Neural crest cell (in vitro differentiated cells): ENCODE measurements at regions not wholly inside any gene's neighbourhood (a gene's known extent, or its start where the extent isn't known, plus 50 kb on each side); places are given as distances from the start of the nearest gene placed in this dataset.

Source experiments
- DNase-seq: peaks from one replicate; pipeline ENCODE4 v3.0.0; 2021; ENCODE audit warnings: low read depth, mixed read lengths, low spot score
- H3K27ac Mint-ChIP-seq: one replicate; pipeline ENCODE4 v1.8.0; 2021; ENCODE audit warnings: mild to moderate bottlenecking, mixed read lengths; ENCODE audit not compliant: unreplicated experiment
- H3K27me3 Mint-ChIP-seq: 2 replicates; pipeline ENCODE4 v1.8.0; 2021; ENCODE audit warnings: low read depth, mild to moderate bottlenecking, mixed read lengths
- H3K36me3 Mint-ChIP-seq: 2 replicates; pipeline ENCODE4 v1.8.0; 2021; ENCODE audit warnings: low read depth, mild to moderate bottlenecking, mixed read lengths
- H3K4me1 Mint-ChIP-seq: 2 replicates; pipeline ENCODE4 v1.8.0; 2021; ENCODE audit warnings: mixed read lengths
- H3K4me3 Mint-ChIP-seq: one replicate; pipeline ENCODE4 v1.8.0; 2021; ENCODE audit warnings: mild to moderate bottlenecking, mixed read lengths
- H3K9me3 Mint-ChIP-seq: 2 replicates; pipeline ENCODE4 v1.8.0; 2021; ENCODE audit warnings: mixed read lengths
- TF ChIP-seq, protein P1 (sequence below): fragments of 200-600 bp; sonication (generic); conservative IDR thresholded peaks from 2 replicates; pipeline ENCODE4 v1.5.0; 2021; ENCODE audit warnings: antibody characterized with exemption, mild to moderate bottlenecking

DNA sequence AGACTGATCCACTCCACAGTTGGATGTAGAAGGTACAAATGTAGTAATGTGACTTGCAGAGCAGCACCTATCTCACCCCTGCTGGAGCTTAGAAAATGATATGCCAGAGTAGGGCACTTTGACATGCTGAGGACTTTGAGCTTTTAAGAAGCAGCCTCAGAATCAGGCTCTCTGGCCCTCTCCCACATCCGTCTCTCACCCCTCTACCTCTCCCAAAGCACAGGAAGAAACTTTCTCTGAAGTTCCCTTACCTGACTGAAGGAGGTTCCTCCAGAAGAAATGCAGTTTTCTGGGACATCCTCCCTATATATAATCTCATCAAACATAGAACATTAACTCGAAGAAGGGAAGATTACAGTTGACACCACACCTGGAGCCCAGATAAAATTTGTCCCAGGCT, 98.4 kb upstream of the PEX5L start:
- Mint-ChIP-seq H3K27ac (no peak overlapping the region), H3K36me3 (no peaks in the 10 kb centered on the region), H3K4me3 (no peak overlapping the region), H3K4me1 (no peaks in the 10 kb centered on the region), H3K27me3 (no peaks in the 10 kb centered on the region), H3K9me3 (no peaks in the 10 kb centered on the region)
- no peak for DNase-seq
- TF ChIP-seq, protein P1, sequence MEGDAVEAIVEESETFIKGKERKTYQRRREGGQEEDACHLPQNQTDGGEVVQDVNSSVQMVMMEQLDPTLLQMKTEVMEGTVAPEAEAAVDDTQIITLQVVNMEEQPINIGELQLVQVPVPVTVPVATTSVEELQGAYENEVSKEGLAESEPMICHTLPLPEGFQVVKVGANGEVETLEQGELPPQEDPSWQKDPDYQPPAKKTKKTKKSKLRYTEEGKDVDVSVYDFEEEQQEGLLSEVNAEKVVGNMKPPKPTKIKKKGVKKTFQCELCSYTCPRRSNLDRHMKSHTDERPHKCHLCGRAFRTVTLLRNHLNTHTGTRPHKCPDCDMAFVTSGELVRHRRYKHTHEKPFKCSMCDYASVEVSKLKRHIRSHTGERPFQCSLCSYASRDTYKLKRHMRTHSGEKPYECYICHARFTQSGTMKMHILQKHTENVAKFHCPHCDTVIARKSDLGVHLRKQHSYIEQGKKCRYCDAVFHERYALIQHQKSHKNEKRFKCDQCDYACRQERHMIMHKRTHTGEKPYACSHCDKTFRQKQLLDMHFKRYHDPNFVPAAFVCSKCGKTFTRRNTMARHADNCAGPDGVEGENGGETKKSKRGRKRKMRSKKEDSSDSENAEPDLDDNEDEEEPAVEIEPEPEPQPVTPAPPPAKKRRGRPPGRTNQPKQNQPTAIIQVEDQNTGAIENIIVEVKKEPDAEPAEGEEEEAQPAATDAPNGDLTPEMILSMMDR = no peak

DNA sequence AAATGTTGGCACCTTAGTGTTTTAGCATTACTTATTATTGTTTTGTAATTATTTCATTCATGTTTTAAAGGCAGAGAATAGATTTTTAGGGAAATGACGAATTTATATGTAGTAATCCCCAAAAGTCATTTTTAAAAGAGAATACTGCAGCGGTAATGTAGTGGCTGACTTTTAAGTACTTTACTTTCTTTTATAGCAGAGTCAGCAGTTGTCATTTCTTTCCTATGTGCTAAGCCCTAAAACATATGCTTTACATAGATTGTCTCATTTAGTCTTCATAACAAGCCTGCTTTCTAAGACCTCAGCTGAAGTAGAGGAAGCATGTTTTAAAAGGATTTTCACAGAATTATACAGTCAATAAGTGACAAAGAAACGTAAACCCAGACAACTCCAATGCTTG, 102.1 kb upstream of the PEX5L start:
- DNase-seq = no peak
- H3K27ac Mint-ChIP-seq = no peak overlapping the region
- H3K4me1 Mint-ChIP-seq = no peaks in the 10 kb centered on the region
- H3K9me3 Mint-ChIP-seq = peaks cover 4% of the 10 kb centered on the region
- H3K27me3 Mint-ChIP-seq = no peaks in the 10 kb centered on the region
- H3K4me3 Mint-ChIP-seq = no peak overlapping the region
- no peaks in the 10 kb centered on the region for H3K36me3 Mint-ChIP-seq
- TF ChIP-seq, protein P1 = no peak

DNA sequence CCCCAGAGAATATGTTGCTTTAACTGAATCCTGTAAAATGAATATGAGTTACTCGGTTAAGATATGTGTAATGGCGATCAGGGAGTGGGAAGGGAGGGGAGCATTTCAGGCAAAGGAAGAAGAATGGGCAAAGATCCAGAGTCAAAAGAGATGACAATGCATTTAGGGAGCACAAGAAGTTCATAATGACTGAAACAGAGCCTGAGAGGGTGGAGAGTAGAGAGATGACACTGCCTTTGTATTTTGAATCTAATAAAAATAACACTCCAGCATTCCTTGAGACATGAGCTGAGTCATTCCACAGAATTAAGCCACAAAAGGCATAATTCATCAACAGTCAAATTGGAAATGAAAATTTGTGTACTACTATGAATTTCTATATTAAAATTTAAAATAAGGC, 105.3 kb upstream of the PEX5L start:
- no peaks in the 10 kb centered on the region for H3K27me3 Mint-ChIP-seq

DNA sequence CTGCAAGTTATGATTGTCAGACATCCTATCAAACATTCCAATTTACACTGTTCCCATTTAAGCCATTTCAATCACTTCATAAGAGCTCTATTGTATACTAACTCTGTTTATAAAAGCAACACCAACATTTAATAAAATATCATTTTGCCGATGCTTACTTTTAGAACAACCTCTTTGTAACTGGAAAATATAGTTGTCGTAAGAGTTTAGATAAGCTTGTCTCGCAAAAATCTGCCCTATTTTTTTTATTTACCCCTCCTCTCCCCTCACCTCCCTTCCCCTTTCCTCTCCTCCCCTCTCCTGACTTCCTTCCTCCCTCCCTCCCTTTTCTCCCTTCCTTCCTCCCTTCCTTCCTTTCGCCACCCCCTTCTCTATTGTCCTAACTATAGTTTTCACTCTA, 105.7 kb upstream of the PEX5L start:
- Mint-ChIP-seq H3K4me3 (no peak overlapping the region), H3K27ac (no peak overlapping the region), H3K36me3 (no peaks in the 10 kb centered on the region), H3K4me1 (no peaks in the 10 kb centered on the region), H3K9me3 (peaks cover 7% of the 10 kb centered on the region), H3K27me3 (no peaks in the 10 kb centered on the region)
- no peak for DNase-seq
- TF ChIP-seq, protein P1 = no peak

More for the DNA sequence above, 105.3 kb upstream of the PEX5L start:
- H3K9me3 Mint-ChIP-seq = peaks cover 7% of the 10 kb centered on the region
- no peaks in the 10 kb centered on the region for H3K36me3 Mint-ChIP-seq
- no peak overlapping the region for H3K27ac Mint-ChIP-seq
- no peak overlapping the region for H3K4me3 Mint-ChIP-seq
- TF ChIP-seq, protein P1 = no peak
- no peak for DNase-seq
- no peaks in the 10 kb centered on the region for H3K4me1 Mint-ChIP-seq

DNA sequence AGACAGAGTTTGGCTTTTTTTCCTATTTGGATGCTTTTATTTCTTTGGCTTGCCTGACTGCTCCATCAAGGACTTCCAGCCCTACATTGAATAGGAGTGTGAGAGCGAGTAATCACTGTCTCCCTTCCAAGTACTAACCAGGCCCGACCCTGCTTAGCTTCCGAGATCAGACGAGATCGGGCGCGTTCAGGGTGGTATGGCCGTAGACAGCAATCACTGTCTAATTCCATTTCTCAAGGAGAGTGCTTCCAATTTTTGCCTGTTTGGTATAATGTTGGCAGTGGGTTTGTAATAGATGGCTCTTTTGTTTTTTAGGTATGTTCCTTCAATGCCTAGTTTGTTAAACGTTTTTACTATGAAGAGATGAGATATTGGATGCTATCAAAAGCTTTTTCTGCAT, 125.0 kb upstream of the PEX5L start:
- H3K27me3 Mint-ChIP-seq = no peaks in the 10 kb centered on the region
- DNase-seq = no peak
- H3K27ac Mint-ChIP-seq = no peak overlapping the region
- no peaks in the 10 kb centered on the region for H3K4me1 Mint-ChIP-seq
- TF ChIP-seq, protein P1 = no peak
- H3K4me3 Mint-ChIP-seq = no peak overlapping the region
- peaks cover 10% of the 10 kb centered on the region for H3K9me3 Mint-ChIP-seq
- peaks cover 8% of the 10 kb centered on the region for H3K36me3 Mint-ChIP-seq

DNA sequence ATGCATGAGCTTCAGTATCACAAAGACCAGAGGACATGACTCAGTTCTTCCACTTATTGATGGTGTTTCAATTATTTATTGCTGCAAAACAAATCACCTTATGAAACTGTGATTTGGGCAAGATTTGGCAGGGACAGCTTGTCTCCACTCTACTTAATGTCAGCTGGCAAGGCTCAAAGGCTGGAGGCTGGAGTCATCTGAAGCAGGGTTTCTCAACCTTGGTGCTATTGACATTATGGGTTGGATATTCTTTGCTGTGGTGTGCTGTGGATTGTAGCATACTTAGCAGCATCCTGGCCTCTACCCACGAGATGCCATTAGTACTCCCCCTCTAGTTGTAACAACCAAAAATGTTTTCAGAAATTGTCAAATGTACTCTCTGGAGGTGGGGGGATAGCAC, 138.8 kb upstream of the PEX5L start:
- no peak for DNase-seq
- Mint-ChIP-seq H3K27me3 (no peaks in the 10 kb centered on the region), H3K4me3 (no peak overlapping the region), H3K36me3 (no peaks in the 10 kb centered on the region), H3K4me1 (no peaks in the 10 kb centered on the region), H3K27ac (no peak overlapping the region), H3K9me3 (peaks cover 3% of the 10 kb centered on the region)
- TF ChIP-seq, protein P1 = no peak
